ENCODE measurements at regions not wholly inside any gene's neighbourhood (a gene's known extent, or its start where the extent isn't known, plus 50 kb on each side); places are given as distances from the start of the nearest gene placed in this dataset.

DNA sequence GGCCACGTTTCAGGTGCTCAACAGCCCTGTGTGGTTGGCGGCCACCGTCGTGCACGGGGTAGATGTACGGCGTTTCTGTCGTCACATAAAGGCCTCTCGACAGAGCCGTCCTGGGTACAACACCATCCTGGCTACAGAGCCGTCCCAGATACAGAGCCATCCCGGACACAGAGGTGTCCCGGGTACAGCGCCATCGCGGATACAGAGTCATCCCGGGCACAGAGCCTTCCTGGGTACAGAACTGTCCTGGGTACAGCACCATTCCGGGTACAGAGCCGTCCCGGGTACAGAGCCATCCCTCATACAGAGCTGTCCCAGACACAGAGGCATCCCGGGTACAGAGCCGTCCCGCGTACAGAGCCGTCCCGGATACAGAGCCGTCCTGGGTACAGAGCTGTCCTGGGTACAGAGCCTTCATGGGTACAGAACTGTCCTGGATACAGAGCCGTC, 222.7 kb upstream of the SOX1 start:
- no peaks in the 10 kb centered on the region for H3K36me3 ChIP-seq (ENCODE audit: control insufficient read depth in 2 of 2, insufficient read depth in 2 of 2, low read length in 2 of 2)
- H3K9ac ChIP-seq (ENCODE audit: low read length in 2 of 2) = no peak overlapping the region
- H3K27ac ChIP-seq (ENCODE audit: low read length) = no peak overlapping the region
- H3K9me3 ChIP-seq (ENCODE audit: control insufficient read depth in 2 of 2, low read length in 2 of 2) = no peaks in the 10 kb centered on the region
- H3K4me1 ChIP-seq (ENCODE audit: control insufficient read depth, insufficient read depth, low read length) = no peaks in the 10 kb centered on the region
- no peak overlapping the region for H3K4me3 ChIP-seq (ENCODE audit: low read length in 2 of 2)
- peaks cover 0 to 6% of the 10 kb centered on the region in 2 donors for H3K27me3 ChIP-seq (ENCODE audit: control insufficient read depth in 1 of 2, insufficient read depth in 2 of 2, low read length in 2 of 2)

DNA sequence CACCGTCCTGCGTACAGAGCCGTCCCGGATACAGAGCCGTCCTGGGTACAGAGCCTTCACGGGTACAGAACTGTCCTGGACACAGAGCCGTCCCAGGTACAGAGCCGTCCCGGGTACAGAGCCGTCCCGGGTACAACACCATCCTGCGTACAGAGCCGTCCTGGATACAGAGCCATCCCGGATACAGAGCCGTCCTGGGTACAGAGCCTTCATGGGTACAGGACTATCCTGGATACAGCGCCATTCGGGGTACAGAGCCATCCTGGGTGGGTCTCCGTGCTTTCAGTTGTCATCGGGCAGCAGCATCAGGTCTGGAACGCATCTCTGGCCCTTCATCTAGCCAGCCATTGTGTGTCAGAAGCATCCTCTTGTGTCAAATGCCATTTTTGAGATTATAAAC, 222.3 kb upstream of the SOX1 start:
- no peak overlapping the region for H3K4me3 ChIP-seq (ENCODE audit: low read length in 2 of 2)

DNA sequence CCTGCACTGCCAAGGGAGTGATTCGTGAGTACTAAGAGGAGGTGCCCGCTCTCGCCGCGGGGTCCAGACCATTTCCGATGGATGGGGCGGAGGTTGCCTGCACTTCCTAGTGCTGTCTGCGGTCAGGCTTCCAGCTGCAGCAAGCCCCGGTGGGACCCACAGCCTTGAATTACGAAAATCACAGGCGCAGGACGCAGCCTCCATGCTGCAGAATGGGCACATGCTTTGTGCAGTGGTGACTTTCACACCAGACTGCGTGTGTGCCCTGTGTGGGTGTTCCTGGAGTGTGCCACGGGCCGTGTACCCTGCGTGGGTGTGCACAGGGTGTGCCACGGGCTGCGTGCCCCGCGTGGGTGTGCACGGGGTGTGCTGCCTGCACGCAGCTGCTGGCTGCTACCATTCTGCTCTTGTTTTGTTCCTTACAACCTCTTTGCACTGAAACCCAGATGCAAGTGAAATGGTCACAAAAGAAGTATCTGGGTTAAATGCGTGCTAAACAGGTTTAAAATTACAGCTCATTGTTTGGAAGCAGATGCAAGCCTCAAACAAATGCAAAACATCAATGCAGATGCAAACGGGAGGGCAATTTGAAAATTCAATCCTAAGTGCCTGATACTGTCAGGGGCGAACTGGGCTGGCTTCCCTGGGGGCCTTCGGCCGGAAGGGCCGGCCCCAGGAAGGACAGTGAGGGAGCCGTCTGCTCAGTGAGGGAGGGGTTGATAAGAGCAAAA, 221.2 kb upstream of the SOX1 start:
- H3K4me3 ChIP-seq (ENCODE audit: low read length in 2 of 2) = no peak overlapping the region
- H3K27ac ChIP-seq (ENCODE audit: low read length) = no peak overlapping the region
- H3K36me3 ChIP-seq (ENCODE audit: control insufficient read depth in 2 of 2, insufficient read depth in 2 of 2, low read length in 2 of 2) = no peaks in the 10 kb centered on the region
- no peaks in the 10 kb centered on the region for H3K4me1 ChIP-seq (ENCODE audit: control insufficient read depth, insufficient read depth, low read length)
- H3K9ac ChIP-seq (ENCODE audit: low read length in 2 of 2) = no peak overlapping the region
- H3K27me3 ChIP-seq (ENCODE audit: control insufficient read depth in 1 of 2, insufficient read depth in 2 of 2, low read length in 2 of 2) = peaks cover 0 to 6% of the 10 kb centered on the region in 2 donors
- H3K9me3 ChIP-seq (ENCODE audit: control insufficient read depth in 2 of 2, low read length in 2 of 2) = no peaks in the 10 kb centered on the region

More for the DNA sequence above, 222.3 kb upstream of the SOX1 start:
- no peak overlapping the region for H3K9ac ChIP-seq (ENCODE audit: low read length in 2 of 2)
- no peaks in the 10 kb centered on the region for H3K4me1 ChIP-seq (ENCODE audit: control insufficient read depth, insufficient read depth, low read length)
- no peaks in the 10 kb centered on the region for H3K9me3 ChIP-seq (ENCODE audit: control insufficient read depth in 2 of 2, low read length in 2 of 2)
- H3K27ac ChIP-seq (ENCODE audit: low read length) = no peak overlapping the region
- H3K27me3 ChIP-seq (ENCODE audit: control insufficient read depth in 1 of 2, insufficient read depth in 2 of 2, low read length in 2 of 2) = peaks cover 0 to 6% of the 10 kb centered on the region in 2 donors
- no peaks in the 10 kb centered on the region for H3K36me3 ChIP-seq (ENCODE audit: control insufficient read depth in 2 of 2, insufficient read depth in 2 of 2, low read length in 2 of 2)

DNA sequence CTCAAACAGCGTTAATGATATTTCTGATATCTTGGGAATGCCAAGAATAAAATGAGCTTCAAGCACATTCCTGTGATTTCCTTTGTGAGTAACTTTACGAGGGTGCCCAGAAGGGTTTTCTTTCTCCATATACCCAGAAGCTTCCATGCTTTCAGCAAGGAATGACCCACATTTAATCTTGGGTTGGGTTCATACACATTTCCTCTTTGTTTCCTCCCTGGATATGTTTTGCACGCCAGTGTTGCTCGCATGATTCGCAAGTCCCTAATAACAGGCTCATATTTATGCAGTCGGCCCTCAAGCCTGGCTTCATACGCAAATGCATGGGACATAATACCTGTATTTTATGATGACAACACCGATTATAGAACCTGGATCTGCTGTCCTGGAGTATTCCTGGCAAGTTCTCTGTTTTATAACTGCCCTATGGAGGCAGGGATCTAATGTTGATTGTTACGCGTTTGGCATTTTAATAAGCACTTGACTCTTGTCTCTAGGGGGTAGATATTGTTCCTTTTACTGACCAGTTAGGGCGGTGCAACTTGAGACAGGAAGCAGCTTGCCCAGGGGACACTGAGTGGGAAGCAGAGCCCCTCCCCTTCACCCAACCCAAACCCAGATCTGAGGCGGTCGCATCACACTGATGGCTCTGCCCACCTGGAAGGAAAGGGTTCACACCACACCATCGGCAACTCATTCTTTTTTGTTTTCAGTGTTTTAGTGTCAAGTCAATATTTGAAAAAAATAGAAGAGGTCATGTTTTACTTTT, 220.4 kb upstream of the SOX1 start:
- Histone ChIP-seq H3K36me3 (ENCODE audit: control insufficient read depth in 2 of 2, insufficient read depth in 2 of 2, low read length in 2 of 2) (no peaks in the 10 kb centered on the region), H3K9me3 (ENCODE audit: control insufficient read depth in 2 of 2, low read length in 2 of 2) (no peaks in the 10 kb centered on the region), H3K27me3 (ENCODE audit: control insufficient read depth in 1 of 2, insufficient read depth in 2 of 2, low read length in 2 of 2) (peaks cover 0 to 6% of the 10 kb centered on the region in 2 donors), H3K4me3 (ENCODE audit: low read length in 2 of 2) (no peak overlapping the region), H3K4me1 (ENCODE audit: control insufficient read depth, insufficient read depth, low read length) (no peaks in the 10 kb centered on the region), H3K9ac (ENCODE audit: low read length in 2 of 2) (no peak overlapping the region), H3K27ac (ENCODE audit: low read length) (no peak overlapping the region)

DNA sequence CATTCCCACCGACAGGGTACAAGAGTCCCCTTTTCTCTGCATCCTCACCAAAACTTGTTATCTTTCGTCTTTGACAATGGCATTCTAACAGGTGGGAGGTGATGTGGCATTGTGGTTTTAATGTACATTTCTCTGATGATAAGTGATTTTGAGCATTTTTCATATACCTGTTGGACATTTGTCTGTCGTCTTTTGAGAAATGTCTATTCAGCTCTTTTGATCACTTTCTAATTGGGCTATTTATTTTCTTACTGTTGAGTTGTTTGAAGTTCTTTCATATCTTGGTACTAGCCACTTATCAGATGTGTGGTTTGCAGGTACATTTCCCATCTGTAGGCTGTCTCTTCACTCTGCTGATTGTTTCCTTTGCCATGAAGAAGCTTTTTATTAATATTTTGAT, 219.0 kb upstream of the SOX1 start:
- H3K27ac ChIP-seq (ENCODE audit: low read length) = no peak overlapping the region
- H3K4me3 ChIP-seq (ENCODE audit: low read length in 2 of 2) = no peak overlapping the region
- peaks cover 0 to 6% of the 10 kb centered on the region in 2 donors for H3K27me3 ChIP-seq (ENCODE audit: control insufficient read depth in 1 of 2, insufficient read depth in 2 of 2, low read length in 2 of 2)
- H3K4me1 ChIP-seq (ENCODE audit: control insufficient read depth, insufficient read depth, low read length) = no peaks in the 10 kb centered on the region
- no peaks in the 10 kb centered on the region for H3K36me3 ChIP-seq (ENCODE audit: control insufficient read depth in 2 of 2, insufficient read depth in 2 of 2, low read length in 2 of 2)
- no peaks in the 10 kb centered on the region for H3K9me3 ChIP-seq (ENCODE audit: control insufficient read depth in 2 of 2, low read length in 2 of 2)
- no peak overlapping the region for H3K9ac ChIP-seq (ENCODE audit: low read length in 2 of 2)

DNA sequence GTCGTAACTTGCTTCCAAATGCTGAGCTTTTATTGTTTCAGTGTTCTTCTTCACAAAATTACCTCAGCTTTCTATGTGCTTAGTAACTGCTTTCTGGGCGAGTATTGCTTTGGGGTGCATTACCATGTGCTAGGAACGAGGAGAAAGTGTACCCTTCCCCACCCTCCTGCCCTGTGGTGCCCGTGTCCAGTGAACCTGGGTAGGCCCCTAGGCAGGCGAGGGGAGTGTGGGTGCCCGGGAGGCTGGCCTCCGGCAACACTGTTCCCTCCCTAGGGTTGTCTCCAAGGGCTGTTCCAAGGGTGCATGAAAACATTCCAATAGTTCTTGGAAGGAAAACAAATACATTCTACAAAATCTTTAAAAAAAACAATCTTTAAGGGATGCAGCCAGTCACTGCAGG, 216.5 kb upstream of the SOX1 start:
- no peaks in the 10 kb centered on the region for H3K4me1 ChIP-seq (ENCODE audit: control insufficient read depth, insufficient read depth, low read length)
- no peak overlapping the region for H3K4me3 ChIP-seq (ENCODE audit: low read length in 2 of 2)
- peaks cover 0 to 9% of the 10 kb centered on the region in 2 donors for H3K27me3 ChIP-seq (ENCODE audit: control insufficient read depth in 1 of 2, insufficient read depth in 2 of 2, low read length in 2 of 2)
- H3K27ac ChIP-seq (ENCODE audit: low read length) = no peak overlapping the region
- H3K36me3 ChIP-seq (ENCODE audit: control insufficient read depth in 2 of 2, insufficient read depth in 2 of 2, low read length in 2 of 2) = no peaks in the 10 kb centered on the region
- H3K9ac ChIP-seq (ENCODE audit: low read length in 2 of 2) = no peak overlapping the region
- no peaks in the 10 kb centered on the region for H3K9me3 ChIP-seq (ENCODE audit: control insufficient read depth in 2 of 2, low read length in 2 of 2)

DNA sequence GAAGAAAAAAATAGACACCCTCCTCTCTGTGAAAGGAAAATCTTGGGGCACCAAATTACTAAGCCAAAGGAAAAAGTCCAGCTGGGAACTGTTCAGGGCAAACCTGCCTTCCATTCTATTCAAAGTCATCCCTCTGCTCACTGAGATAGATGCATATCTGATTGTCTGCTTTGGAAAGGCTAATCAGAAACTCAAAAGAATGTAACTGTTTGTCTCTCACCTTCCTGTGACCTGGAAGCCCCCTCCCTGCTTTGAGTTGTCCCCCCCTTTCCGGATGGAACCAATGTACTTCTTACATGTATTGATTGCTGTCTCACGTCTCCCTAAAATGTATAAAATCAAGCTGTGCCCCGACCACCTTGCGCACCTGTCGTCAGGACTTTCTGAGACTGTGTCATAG, 216.0 kb upstream of the SOX1 start:
- Histone ChIP-seq H3K27me3 (ENCODE audit: control insufficient read depth in 1 of 2, insufficient read depth in 2 of 2, low read length in 2 of 2) (peaks cover 0 to 6% of the 10 kb centered on the region in 2 donors), H3K27ac (ENCODE audit: low read length) (no peak overlapping the region), H3K4me1 (ENCODE audit: control insufficient read depth, insufficient read depth, low read length) (no peaks in the 10 kb centered on the region), H3K9me3 (ENCODE audit: control insufficient read depth in 2 of 2, low read length in 2 of 2) (no peaks in the 10 kb centered on the region), H3K36me3 (ENCODE audit: control insufficient read depth in 2 of 2, insufficient read depth in 2 of 2, low read length in 2 of 2) (no peaks in the 10 kb centered on the region), H3K9ac (ENCODE audit: low read length in 2 of 2) (no peak overlapping the region), H3K4me3 (ENCODE audit: low read length in 2 of 2) (no peak overlapping the region)

DNA sequence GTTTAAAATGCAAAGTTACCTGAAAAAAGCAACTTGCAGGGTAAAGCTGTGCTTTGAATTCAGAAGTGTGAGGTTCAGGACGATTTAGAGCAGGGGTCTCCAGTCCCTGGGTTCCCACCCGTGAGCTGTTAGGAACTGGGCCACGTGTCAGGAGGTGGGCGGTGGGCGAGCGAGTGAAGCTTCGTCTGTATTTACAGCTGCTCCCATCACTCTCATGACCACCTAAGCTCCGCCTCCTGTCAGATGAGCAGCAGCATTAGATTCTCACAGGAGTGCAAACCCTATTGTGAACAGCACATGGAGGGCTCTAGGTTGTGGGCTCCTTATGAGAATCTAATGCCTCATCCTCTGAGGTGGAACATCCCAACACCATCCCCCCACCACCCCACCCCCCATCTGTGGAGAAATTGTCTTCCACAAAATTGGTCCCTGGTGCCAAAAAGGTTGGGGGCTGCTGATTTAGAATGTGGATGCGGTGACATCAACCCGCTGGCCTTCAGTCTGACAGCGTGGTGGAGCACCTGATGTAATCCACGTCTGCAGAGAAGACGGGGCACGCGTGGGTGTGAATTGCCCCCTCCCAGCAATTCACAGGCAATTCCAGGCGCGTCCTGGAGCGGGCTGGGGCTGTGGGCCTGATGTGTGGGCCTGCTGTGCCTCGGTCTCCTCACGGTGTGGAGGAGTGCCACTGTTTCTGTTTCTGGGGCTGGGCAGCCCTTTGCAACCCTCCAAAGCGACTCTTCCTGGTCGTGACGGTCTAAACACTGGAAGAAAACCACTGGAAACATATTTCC, 214.0 kb upstream of the SOX1 start:
- Histone ChIP-seq H3K27me3 (ENCODE audit: control insufficient read depth in 1 of 2, insufficient read depth in 2 of 2, low read length in 2 of 2) (peaks cover 0 to 3% of the 10 kb centered on the region in 2 donors), H3K36me3 (ENCODE audit: control insufficient read depth in 2 of 2, insufficient read depth in 2 of 2, low read length in 2 of 2) (no peaks in the 10 kb centered on the region), H3K9ac (ENCODE audit: low read length in 2 of 2) (no peak overlapping the region), H3K27ac (ENCODE audit: low read length) (no peak overlapping the region), H3K9me3 (ENCODE audit: control insufficient read depth in 2 of 2, low read length in 2 of 2) (no peaks in the 10 kb centered on the region), H3K4me1 (ENCODE audit: control insufficient read depth, insufficient read depth, low read length) (no peaks in the 10 kb centered on the region), H3K4me3 (ENCODE audit: low read length in 2 of 2) (no peak overlapping the region)

DNA sequence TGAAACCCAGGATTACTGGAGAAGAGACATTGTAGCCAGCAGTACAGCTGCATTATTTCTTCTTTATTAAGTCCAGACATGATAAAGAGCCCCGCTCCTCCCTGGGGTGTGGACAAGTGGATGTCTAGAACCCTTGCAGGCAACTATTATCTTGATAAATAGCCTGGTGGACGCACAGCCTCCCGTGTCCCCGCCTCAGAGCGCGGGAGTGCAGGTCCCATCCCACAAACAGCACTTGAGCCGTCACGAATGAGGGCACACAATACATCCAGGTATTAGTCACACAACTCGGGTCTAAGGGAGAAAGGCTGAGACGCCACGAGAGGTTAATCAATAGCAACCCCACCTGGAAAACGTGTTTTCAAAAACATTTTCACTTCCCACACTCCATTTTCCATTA, 213.2 kb upstream of the SOX1 start:
- no peak overlapping the region for H3K9ac ChIP-seq (ENCODE audit: low read length in 2 of 2)
- H3K4me3 ChIP-seq (ENCODE audit: low read length in 2 of 2) = no peak overlapping the region
- H3K4me1 ChIP-seq (ENCODE audit: control insufficient read depth, insufficient read depth, low read length) = no peaks in the 10 kb centered on the region
- H3K27me3 ChIP-seq (ENCODE audit: control insufficient read depth in 1 of 2, insufficient read depth in 2 of 2, low read length in 2 of 2) = peaks cover 0 to 3% of the 10 kb centered on the region in 2 donors
- no peaks in the 10 kb centered on the region for H3K36me3 ChIP-seq (ENCODE audit: control insufficient read depth in 2 of 2, insufficient read depth in 2 of 2, low read length in 2 of 2)
- H3K27ac ChIP-seq (ENCODE audit: low read length) = no peak overlapping the region
- no peaks in the 10 kb centered on the region for H3K9me3 ChIP-seq (ENCODE audit: control insufficient read depth in 2 of 2, low read length in 2 of 2)

DNA sequence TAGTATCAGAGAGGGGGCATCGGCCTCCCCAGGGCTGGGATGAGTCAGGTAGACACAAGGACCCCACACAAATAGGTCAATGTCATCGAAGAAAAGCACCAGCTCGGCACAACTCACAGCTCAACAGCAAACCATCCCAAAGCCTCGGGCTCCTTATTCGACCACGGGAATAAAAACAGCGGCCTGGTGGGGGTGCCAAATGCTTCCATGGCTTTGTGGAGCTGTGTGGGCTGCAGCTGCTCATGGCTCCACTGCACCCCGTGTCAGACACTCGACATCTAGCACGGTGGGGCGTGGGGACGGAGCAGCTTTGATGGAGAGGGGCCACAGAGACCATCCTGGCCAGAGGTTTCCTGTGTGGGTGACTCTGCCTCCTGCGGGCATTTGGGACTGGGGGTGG, 212.5 kb upstream of the SOX1 start:
- H3K36me3 ChIP-seq (ENCODE audit: control insufficient read depth in 2 of 2, insufficient read depth in 2 of 2, low read length in 2 of 2) = no peaks in the 10 kb centered on the region
- H3K4me3 ChIP-seq (ENCODE audit: low read length in 2 of 2) = no peak overlapping the region
- H3K27ac ChIP-seq (ENCODE audit: low read length) = no peak overlapping the region
- H3K9me3 ChIP-seq (ENCODE audit: control insufficient read depth in 2 of 2, low read length in 2 of 2) = no peaks in the 10 kb centered on the region
- H3K4me1 ChIP-seq (ENCODE audit: control insufficient read depth, insufficient read depth, low read length) = no peaks in the 10 kb centered on the region
- H3K9ac ChIP-seq (ENCODE audit: low read length in 2 of 2) = no peak overlapping the region
- peaks cover 0 to 3% of the 10 kb centered on the region in 2 donors for H3K27me3 ChIP-seq (ENCODE audit: control insufficient read depth in 1 of 2, insufficient read depth in 2 of 2, low read length in 2 of 2)
